Stimulated activated CD4-positive, alpha-beta T cell treated with anti-CD3 and anti-CD28 coated beads, Interleukin-15, amount 100 ng/mL, for 24 hours (primary cell): ENCODE measurements at regions not wholly inside any gene's neighbourhood (a gene's known extent, or its start where the extent isn't known, plus 50 kb on each side); places are given as distances from the start of the nearest gene placed in this dataset.
"Not testable (repeated sequence)": the region's sequence is repeated elsewhere in the genome, so short reads cannot be mapped to it uniquely, and the experiment has no call there.

Experiments
- DNase-seq: peaks from one replicate; pipeline ENCODE4 v3.0.0-alpha.2; 2020

- no peak for DNase-seq
These were observed 614.6 kb upstream of the CDH5 start for GRCh38 chr16:65751622-65752521.

GRCh38 chr16:65749506-65749905 is 617.0 kb upstream of the CDH5 start:
- no peak for DNase-seq

GRCh38 chr16:65746941-65747340 is 619.5 kb upstream of the CDH5 start:
- no peak for DNase-seq

- DNase-seq: no peak
These were observed 621.2 kb upstream of the CDH5 start for GRCh38 chr16:65745201-65745708.

- DNase-seq: no peak
These were observed 622.1 kb upstream of the CDH5 start for GRCh38 chr16:65744401-65744800.

- no peak for DNase-seq
These were observed 621.7 kb upstream of the CDH11 start for GRCh38 chr16:65743558-65743957.

GRCh38 chr16:65740711-65741110 is 618.8 kb upstream of the CDH11 start:
- DNase-seq: no peak

- no peak for DNase-seq
These were observed 617.7 kb upstream of the CDH11 start for GRCh38 chr16:65739518-65739917.

- DNase-seq: no peak
These were observed 616.0 kb upstream of the CDH11 start for GRCh38 chr16:65737831-65738230.

- DNase-seq: not testable (repeated sequence)
These were observed 613.8 kb upstream of the CDH11 start for GRCh38 chr16:65735615-65736014.

- DNase-seq: no peak
These were observed 611.9 kb upstream of the CDH11 start for GRCh38 chr16:65733721-65734120.

- no peak for DNase-seq
These were observed 610.0 kb upstream of the CDH11 start for GRCh38 chr16:65731833-65732232.

GRCh38 chr16:65728652-65729051 is 606.8 kb upstream of the CDH11 start:
- no peak for DNase-seq

- DNase-seq: no peak
These were observed 606.3 kb upstream of the CDH11 start for GRCh38 chr16:65728167-65728566.

GRCh38 chr16:65727534-65728137 is 605.8 kb upstream of the CDH11 start:
- no peak for DNase-seq

GRCh38 chr16:65725156-65725845 is 603.4 kb upstream of the CDH11 start:
- no peak for DNase-seq

GRCh38 chr16:65722429-65722828 is 600.6 kb upstream of the CDH11 start:
- no peak for DNase-seq

GRCh38 chr16:65717846-65718245 is 596.0 kb upstream of the CDH11 start:
- DNase-seq: no peak

GRCh38 chr16:65716737-65717700 is 595.2 kb upstream of the CDH11 start:
- no peak for DNase-seq

- DNase-seq: no peak
These were observed 591.4 kb upstream of the CDH11 start for GRCh38 chr16:65713181-65713808.

GRCh38 chr16:65710107-65710506 is 588.2 kb upstream of the CDH11 start:
- DNase-seq: no peak

GRCh38 chr16:65704866-65705265 is 583.0 kb upstream of the CDH11 start:
- DNase-seq: no peak
